Natural killer cell (primary cell): ENCODE measurements at regions not wholly inside any gene's neighbourhood (a gene's known extent, or its start where the extent isn't known, plus 50 kb on each side); places are given as distances from the start of the nearest gene placed in this dataset.

Source experiments
- ATAC-seq, 3 donors: fragments of 150-1000 bp in 2 of 3; fragments of 200-7000 bp in 1 of 3; cut with Tn5 transposase; 1 replicate in 1 of 3; 2 replicates in 2 of 3; pipeline ENCODE4 v1.10.0; 2021; ENCODE audit warnings: mild to moderate bottlenecking in 2 of 3, moderate library complexity in 2 of 3
- DNase-seq, 2 donors: peaks; one replicate each; pipeline versions ENCODE4 v3.0.0 to v3.0.0-alpha.2; 2013 to 2021; ENCODE audit warnings: mixed read lengths in 1 of 2
- H3K27ac ChIP-seq: one replicate; pipeline ENCODE4 v1.5.1; 2013; ENCODE audit warnings: mild to moderate bottlenecking, low read length
- H3K27me3 ChIP-seq: one replicate; pipeline ENCODE4 v1.6.1; 2013; ENCODE audit warnings: low read length; ENCODE audit not compliant: control insufficient read depth, insufficient read depth
- H3K36me3 ChIP-seq: one replicate; pipeline ENCODE4 v1.6.1; 2013; ENCODE audit warnings: low read length; ENCODE audit not compliant: control insufficient read depth, insufficient read depth
- H3K4me1 ChIP-seq: one replicate; pipeline ENCODE4 v1.6.1; 2013; ENCODE audit warnings: low read length; ENCODE audit not compliant: control insufficient read depth, insufficient read depth
- H3K4me3 ChIP-seq: one replicate; pipeline ENCODE4 v1.5.1; 2013; ENCODE audit warnings: low read length
- H3K9me3 ChIP-seq: one replicate; pipeline ENCODE4 v1.6.1; 2013; ENCODE audit warnings: low read length; ENCODE audit not compliant: control insufficient read depth, insufficient read depth
- H3K27ac Mint-ChIP-seq, 2 donors: one replicate each; pipeline ENCODE4 v1.8.0; 2022; ENCODE audit warnings: mild to moderate bottlenecking in 2 of 2, mixed read lengths in 2 of 2, moderate library complexity in 1 of 2
- H3K27me3 Mint-ChIP-seq, 2 donors: one replicate each; pipeline ENCODE4 v1.8.0; 2022; ENCODE audit warnings: low read depth in 2 of 2, mixed read lengths in 2 of 2
- H3K36me3 Mint-ChIP-seq: one replicate; pipeline ENCODE4 v1.8.0; 2022; ENCODE audit warnings: mixed read lengths
- H3K4me1 Mint-ChIP-seq, 2 donors: one replicate each; pipeline ENCODE4 v1.8.0; 2022; ENCODE audit warnings: mixed read lengths in 2 of 2
- H3K4me3 Mint-ChIP-seq: one replicate; pipeline ENCODE4 v1.8.0; 2022; ENCODE audit warnings: mild to moderate bottlenecking, moderate library complexity, mixed read lengths
- H3K9me3 Mint-ChIP-seq, 2 donors: one replicate each; pipeline ENCODE4 v1.8.0; 2022; ENCODE audit warnings: mixed read lengths in 2 of 2
- WGBS: methylation state at CpG from one replicate; pipeline ENCODE4 v1.1.7; 2013; ENCODE audit warnings: missing lambda C conversion rate; ENCODE audit not compliant: insufficient coverage; 5-methylcytosine and 5-hydroxymethylcytosine counted together
- intact Hi-C: fragments of 100-400 bp; cut with micrococcal nuclease; formaldehyde crosslinking; loops from one replicate; pipeline ENCODE4 v1.14.2; 2022
- TF ChIP-seq, protein P1 (sequence below): fragments of 200-600 bp; IDR thresholded peaks from one replicate; pipeline ENCODE4 v1.8.0; 2022; ENCODE audit warnings: antibody characterized with exemption

DNA sequence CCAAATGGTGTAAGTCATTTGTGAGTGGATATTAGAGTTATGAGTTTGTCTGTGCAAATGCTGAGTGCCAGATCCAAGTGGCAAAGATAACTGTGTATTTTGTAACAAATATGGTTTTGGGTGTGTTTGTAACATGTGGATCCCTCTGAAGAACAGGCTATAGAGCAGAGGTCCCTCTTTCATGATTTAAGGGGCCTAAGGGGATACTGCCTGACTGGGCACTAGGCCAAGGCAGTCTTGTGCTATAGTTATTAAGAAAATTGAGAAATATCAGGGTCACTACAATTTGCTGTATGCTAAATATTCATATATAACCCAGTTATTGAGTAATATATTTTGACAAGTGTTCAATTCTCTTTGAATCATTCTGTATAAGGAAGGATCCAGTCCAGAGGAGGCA lies 555.6 kb upstream of the RGMA start:
- no peaks in the 10 kb centered on the region for H3K9me3 Mint-ChIP-seq
- Histone ChIP-seq H3K36me3 (no peaks in the 10 kb centered on the region), H3K9me3 (no peaks in the 10 kb centered on the region), H3K4me3 (no peak overlapping the region), H3K27ac (no peak overlapping the region), H3K4me1 (no peaks in the 10 kb centered on the region), H3K27me3 (no peaks in the 10 kb centered on the region)
- peaks cover 7 to 12% of the 10 kb centered on the region in 2 donors for H3K27me3 Mint-ChIP-seq
- no peak overlapping the region for H3K4me3 Mint-ChIP-seq
- no peak overlapping the region for H3K27ac Mint-ChIP-seq
- intact Hi-C loops = no loop called here
- H3K4me1 Mint-ChIP-seq = no peaks in the 10 kb centered on the region
- H3K36me3 Mint-ChIP-seq = no peaks in the 10 kb centered on the region
- ATAC-seq (no peak), DNase-seq (no peak)
- TF ChIP-seq, protein P1, sequence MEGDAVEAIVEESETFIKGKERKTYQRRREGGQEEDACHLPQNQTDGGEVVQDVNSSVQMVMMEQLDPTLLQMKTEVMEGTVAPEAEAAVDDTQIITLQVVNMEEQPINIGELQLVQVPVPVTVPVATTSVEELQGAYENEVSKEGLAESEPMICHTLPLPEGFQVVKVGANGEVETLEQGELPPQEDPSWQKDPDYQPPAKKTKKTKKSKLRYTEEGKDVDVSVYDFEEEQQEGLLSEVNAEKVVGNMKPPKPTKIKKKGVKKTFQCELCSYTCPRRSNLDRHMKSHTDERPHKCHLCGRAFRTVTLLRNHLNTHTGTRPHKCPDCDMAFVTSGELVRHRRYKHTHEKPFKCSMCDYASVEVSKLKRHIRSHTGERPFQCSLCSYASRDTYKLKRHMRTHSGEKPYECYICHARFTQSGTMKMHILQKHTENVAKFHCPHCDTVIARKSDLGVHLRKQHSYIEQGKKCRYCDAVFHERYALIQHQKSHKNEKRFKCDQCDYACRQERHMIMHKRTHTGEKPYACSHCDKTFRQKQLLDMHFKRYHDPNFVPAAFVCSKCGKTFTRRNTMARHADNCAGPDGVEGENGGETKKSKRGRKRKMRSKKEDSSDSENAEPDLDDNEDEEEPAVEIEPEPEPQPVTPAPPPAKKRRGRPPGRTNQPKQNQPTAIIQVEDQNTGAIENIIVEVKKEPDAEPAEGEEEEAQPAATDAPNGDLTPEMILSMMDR = no peak

DNA sequence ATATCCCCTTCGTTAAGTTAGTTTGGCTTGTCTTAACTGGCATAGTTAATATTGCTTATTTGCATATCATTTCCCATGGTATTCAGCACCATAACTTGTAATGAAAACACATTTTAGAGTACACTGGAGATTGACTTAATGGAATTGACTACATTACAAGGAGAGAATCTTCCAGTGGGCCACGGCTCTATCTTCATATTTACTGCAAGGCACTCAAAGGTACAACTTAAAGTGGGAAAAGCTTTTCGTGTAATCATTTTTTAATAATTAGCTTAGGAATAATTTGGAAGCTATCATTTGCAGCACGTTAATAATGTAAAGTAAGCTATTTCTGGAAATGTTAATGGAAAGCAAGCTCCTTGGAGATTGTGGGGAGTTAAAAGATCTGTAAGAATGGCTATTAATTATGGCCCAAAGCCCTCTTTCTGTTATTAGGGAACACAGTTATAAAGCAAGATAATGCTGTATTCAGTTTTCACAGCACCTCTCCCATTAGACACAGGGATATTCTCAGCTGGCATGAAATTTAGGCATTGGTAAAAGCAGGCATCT lies 551.5 kb upstream of the RGMA start:
- TF ChIP-seq, protein P1 = no peak
- no peaks in the 10 kb centered on the region for H3K36me3 Mint-ChIP-seq
- ATAC-seq = no peak
- H3K4me3 Mint-ChIP-seq = no peak overlapping the region
- 76% methylated on average over 3 of the region's 4 CpGs for WGBS
- Histone ChIP-seq H3K4me1 (no peaks in the 10 kb centered on the region), H3K27me3 (no peaks in the 10 kb centered on the region), H3K36me3 (no peaks in the 10 kb centered on the region), H3K4me3 (no peak overlapping the region), H3K9me3 (no peaks in the 10 kb centered on the region), H3K27ac (no peak overlapping the region)
- H3K27me3 Mint-ChIP-seq = peaks cover 14 to 17% of the 10 kb centered on the region in 2 donors
- intact Hi-C loops = no loop called here
- H3K27ac Mint-ChIP-seq = no peak overlapping the region
- no peaks in the 10 kb centered on the region for H3K9me3 Mint-ChIP-seq
- no peaks in the 10 kb centered on the region for H3K4me1 Mint-ChIP-seq
- DNase-seq = no peak

DNA sequence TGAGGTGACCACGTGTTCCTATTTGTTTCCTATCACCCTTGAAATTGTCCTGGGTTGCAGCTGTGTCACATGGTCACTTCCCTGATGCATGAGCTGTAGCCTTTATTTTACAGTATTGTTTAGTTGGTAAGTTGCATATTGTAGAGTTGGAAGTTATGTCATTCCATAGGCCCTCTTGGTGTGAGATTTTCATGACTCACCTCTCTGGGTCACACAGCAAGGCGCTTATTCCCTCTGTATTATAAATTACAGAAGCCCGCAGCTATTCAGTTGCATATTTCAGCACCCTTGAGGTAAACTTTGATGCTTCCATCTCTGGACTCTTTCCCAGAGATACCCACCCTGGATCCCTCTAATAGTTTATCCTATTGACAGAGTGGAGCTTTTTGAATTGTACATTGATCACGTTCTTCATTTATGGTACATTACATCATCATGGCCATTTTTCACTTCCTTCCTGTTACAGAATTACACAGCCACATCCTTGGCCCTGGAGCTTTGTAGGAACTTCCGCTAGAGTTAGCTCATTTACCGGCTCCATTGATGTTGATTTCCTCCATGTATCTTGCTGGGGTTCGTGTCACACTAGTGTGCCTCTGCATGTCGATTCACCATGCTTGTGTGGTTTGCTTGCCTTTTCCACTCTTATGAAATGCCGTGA lies 543.1 kb upstream of the RGMA start:
- Mint-ChIP-seq H3K36me3 (no peaks in the 10 kb centered on the region), H3K27me3 (peaks cover 12 to 15% of the 10 kb centered on the region in 2 donors), H3K9me3 (no peaks in the 10 kb centered on the region), H3K27ac (no peak overlapping the region), H3K4me1 (no peaks in the 10 kb centered on the region), H3K4me3 (no peak overlapping the region)
- Histone ChIP-seq H3K4me1 (no peaks in the 10 kb centered on the region), H3K27ac (no peak overlapping the region), H3K36me3 (no peaks in the 10 kb centered on the region), H3K27me3 (no peaks in the 10 kb centered on the region), H3K9me3 (no peaks in the 10 kb centered on the region), H3K4me3 (no peak overlapping the region)
- ATAC-seq (no peak), DNase-seq (no peak)
- TF ChIP-seq, protein P1 = no peak
- intact Hi-C loops = no loop called here
- 80% methylated on average over 9 of the region's 9 CpGs for WGBS

DNA sequence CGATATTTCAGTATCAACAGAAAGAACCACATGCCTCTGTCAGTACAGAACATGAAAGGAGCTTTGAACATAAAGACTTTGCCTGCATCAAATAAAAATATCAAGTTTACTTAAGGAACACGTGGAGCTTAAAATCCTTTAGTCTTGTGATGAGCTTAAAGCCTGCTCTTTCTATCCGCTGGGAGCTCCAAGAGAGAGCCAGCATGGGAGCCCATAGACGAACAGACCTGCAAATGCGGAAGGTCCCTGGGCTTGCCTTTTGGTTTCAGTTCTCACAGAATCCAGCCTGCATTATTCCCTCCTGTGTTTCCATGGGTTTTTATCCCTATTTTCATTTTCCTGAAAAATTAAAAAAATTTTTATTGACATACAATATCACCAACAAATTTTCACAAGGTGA lies 530.6 kb upstream of the RGMA start:
- no peaks in the 10 kb centered on the region for H3K9me3 Mint-ChIP-seq
- H3K36me3 Mint-ChIP-seq = no peaks in the 10 kb centered on the region
- H3K4me3 Mint-ChIP-seq = no peak overlapping the region
- Histone ChIP-seq H3K27me3 (peaks cover 3% of the 10 kb centered on the region), H3K27ac (no peak overlapping the region), H3K9me3 (no peaks in the 10 kb centered on the region), H3K4me3 (no peak overlapping the region), H3K36me3 (no peaks in the 10 kb centered on the region), H3K4me1 (no peaks in the 10 kb centered on the region)
- TF ChIP-seq, protein P1 = no peak
- no peak for ATAC-seq
- 79% methylated on average over 5 of the region's 5 CpGs for WGBS
- H3K27ac Mint-ChIP-seq = no peak overlapping the region
- intact Hi-C loops = no loop called here
- no peaks in the 10 kb centered on the region for H3K4me1 Mint-ChIP-seq
- no peak for DNase-seq
- H3K27me3 Mint-ChIP-seq = peaks cover 16 to 46% of the 10 kb centered on the region in 2 donors
